ENCODE measurements at regions not wholly inside any gene's neighbourhood (a gene's known extent, or its start where the extent isn't known, plus 50 kb on each side); places are given as distances from the start of the nearest gene placed in this dataset.

DNA sequence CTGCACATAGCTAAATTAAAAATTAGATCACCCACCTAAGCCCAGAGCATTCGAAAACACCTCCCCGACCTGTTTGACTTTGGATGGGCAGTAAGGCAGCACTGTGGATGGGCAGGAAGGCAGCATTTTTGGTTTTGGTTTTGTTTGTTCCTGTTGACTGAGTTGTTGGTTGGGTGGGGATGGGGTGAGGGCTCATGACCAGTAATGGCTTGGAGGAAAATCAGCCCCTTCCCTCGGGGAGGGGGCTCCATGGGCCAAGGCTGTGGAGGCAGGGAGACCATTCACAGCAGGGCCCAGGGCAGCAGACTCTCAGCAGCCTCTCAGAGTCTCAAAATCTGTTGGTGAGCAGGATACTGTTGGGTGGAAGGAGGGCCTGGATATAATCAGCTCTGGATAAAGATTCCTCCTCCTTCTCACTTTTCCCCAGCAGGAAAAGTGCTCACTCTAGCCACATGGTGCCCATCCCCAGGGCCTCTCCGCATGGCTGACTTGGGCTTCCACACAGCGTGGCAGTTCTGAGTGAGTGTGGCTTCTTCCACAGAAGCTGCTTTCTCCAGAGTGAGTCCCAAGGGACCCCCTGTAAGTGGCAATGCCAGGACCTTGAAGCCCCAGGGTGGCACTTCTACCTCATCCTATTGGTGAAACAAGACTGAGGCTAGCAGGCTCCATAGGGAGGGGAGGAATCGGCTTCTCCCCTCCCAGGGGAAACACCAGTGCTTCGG lies 1491.2 kb downstream of the BRD1 start:
- DNase-seq (ENCODE audit: low read depth) = no peak
- CTCF ChIA-PET = no interaction called here
- Histone ChIP-seq H3K36me3 (ENCODE audit: control insufficient read depth, insufficient read depth, low read length) (no peaks in the 10 kb centered on the region), H3K27me3 (ENCODE audit: control insufficient read depth, insufficient read depth, low read length) (no peaks in the 10 kb centered on the region), H3K4me3 (ENCODE audit: low read depth, low read length) (no peak overlapping the region)
- POLR2A ChIA-PET = no interaction called here
- TF ChIP-seq CTCF (IDR thresholded peaks at IDR 0.05; ENCODE audit: insufficient read depth, low read depth, low read length) = no peak

GRCh38 chr22:48335442-48336139 lies 1492.1 kb downstream of the BRD1 start:
- TF ChIP-seq CTCF (IDR thresholded peaks at IDR 0.05; ENCODE audit: insufficient read depth, low read depth, low read length) = no peak
- Histone ChIP-seq H3K27me3 (ENCODE audit: control insufficient read depth, insufficient read depth, low read length) (no peaks in the 10 kb centered on the region), H3K36me3 (ENCODE audit: control insufficient read depth, insufficient read depth, low read length) (no peaks in the 10 kb centered on the region), H3K4me3 (ENCODE audit: low read depth, low read length) (no peak overlapping the region)
- DNase-seq (ENCODE audit: low read depth) = no peak
- ChIA-PET POLR2A (no interaction called here), CTCF (no interaction called here)

GRCh38 chr22:48334971-48335370 lies 1492.7 kb downstream of the BRD1 start:
- Histone ChIP-seq H3K4me3 (ENCODE audit: low read depth, low read length) (no peak overlapping the region), H3K36me3 (ENCODE audit: control insufficient read depth, insufficient read depth, low read length) (no peaks in the 10 kb centered on the region), H3K27me3 (ENCODE audit: control insufficient read depth, insufficient read depth, low read length) (no peaks in the 10 kb centered on the region)
- DNase-seq (ENCODE audit: low read depth) = no peak
- no peak for TF ChIP-seq CTCF (IDR thresholded peaks at IDR 0.05; ENCODE audit: insufficient read depth, low read depth, low read length)
- POLR2A ChIA-PET = no interaction called here
- CTCF ChIA-PET = no interaction called here

- POLR2A ChIA-PET = no interaction called here
Observed at GRCh38 chr22:48333816-48334735, 1493.6 kb downstream of the BRD1 start.

More at GRCh38 chr22:48333816-48334735, 1493.6 kb downstream of the BRD1 start:
- DNase-seq (ENCODE audit: low read depth) = no peak
- no peaks in the 10 kb centered on the region for H3K27me3 ChIP-seq (ENCODE audit: control insufficient read depth, insufficient read depth, low read length)
- TF ChIP-seq CTCF (IDR thresholded peaks at IDR 0.05; ENCODE audit: insufficient read depth, low read depth, low read length) = no peak
- no peaks in the 10 kb centered on the region for H3K36me3 ChIP-seq (ENCODE audit: control insufficient read depth, insufficient read depth, low read length)
- CTCF ChIA-PET = no interaction called here
- H3K4me3 ChIP-seq (ENCODE audit: low read depth, low read length) = no peak overlapping the region

Data from BJ (cell line).